Ovary (tissue), 7 donors: ENCODE measurements at regions not wholly inside any gene's neighbourhood (a gene's known extent, or its start where the extent isn't known, plus 50 kb on each side); places are given as distances from the start of the nearest gene placed in this dataset.

Experiments used
- DNase-seq, 5 donors: peaks; one replicate each; pipeline ENCODE4 v3.0.0-alpha.2; 2019 to 2020
- H3K27ac ChIP-seq, 2 donors: fragments of 200-600 bp; one replicate each; pipeline versions ENCODE4 v1.5.1 to v1.8.0; 2019 to 2022
- H3K27me3 ChIP-seq: fragments of 200-600 bp; one replicate; pipeline ENCODE4 v1.8.0; 2022
- H3K36me3 ChIP-seq: fragments of 200-600 bp; sonication (generic); one replicate; pipeline ENCODE4 v1.5.1; 2019
- H3K4me1 ChIP-seq: one replicate; pipeline ENCODE4 v1.8.1; 2013; ENCODE audit warnings: mild to moderate bottlenecking, moderate library complexity; ENCODE audit not compliant: insufficient read depth
- H3K4me3 ChIP-seq: fragments of 200-600 bp; sonication (generic); one replicate; pipeline ENCODE4 v1.5.1; 2017
- H3K9me3 ChIP-seq, 2 donors: fragments of 200-600 bp in 1 of 2; sonication (generic) in 1 of 2; one replicate each; pipeline versions ENCODE4 v1.5.1 to v1.8.1; 2013 to 2019; ENCODE audit warnings: mild to moderate bottlenecking in 1 of 2, moderate library complexity in 1 of 2
- EP300 ChIP-seq: sonication (generic); formaldehyde crosslinking; IDR thresholded peaks from one replicate; pipeline ENCODE4 v1.6.1; 2017; ENCODE audit warnings: antibody characterized with exemption
- POLR2A ChIP-seq: fragments of 450-650 bp; IDR thresholded peaks from one replicate; pipeline ENCODE4 v1.6.1; 2017; ENCODE audit warnings: antibody characterized with exemption, mild to moderate bottlenecking, moderate library complexity
- WGBS, 3 donors: extraction: QIAGEN DNeasy Blood & Tissue Kit in 1 of 3; methylation state at CpG; one replicate each; pipeline versions ENCODE4 v1.1.5 to v1.1.7; 2013 to 2017; 5-methylcytosine and 5-hydroxymethylcytosine counted together
- intact Hi-C, 4 donors: fragments of 100-400 bp; cut with DNase I; formaldehyde crosslinking; loops; one replicate each; pipeline versions ENCODE4 v1.11.0 to v1.15.1; 2022 to 2023
- TF ChIP-seq, protein P1 (sequence below), 3 donors: fragments of 450-650 bp in 2 of 3; fragments of 200-600 bp in 1 of 3; IDR thresholded peaks; one replicate each; pipeline versions ENCODE4 v1.5.1 to v1.8.0; 2016 to 2022; ENCODE audit warnings: antibody characterized with exemption in 3 of 3, mild to moderate bottlenecking in 1 of 3
- donor health status: DM: no; HTN: no; CAD: no; lungs with moderate emphysema.
- donor health status: DM: no; HTN: no; CAD: no.
- donor health status: Bipolar disorder and iron deficiency.
- donor health status: DM: no; HTN: no; CAD: no.
- donor health status: DM: yes; HTN: yes; CAD: no.

DNA sequence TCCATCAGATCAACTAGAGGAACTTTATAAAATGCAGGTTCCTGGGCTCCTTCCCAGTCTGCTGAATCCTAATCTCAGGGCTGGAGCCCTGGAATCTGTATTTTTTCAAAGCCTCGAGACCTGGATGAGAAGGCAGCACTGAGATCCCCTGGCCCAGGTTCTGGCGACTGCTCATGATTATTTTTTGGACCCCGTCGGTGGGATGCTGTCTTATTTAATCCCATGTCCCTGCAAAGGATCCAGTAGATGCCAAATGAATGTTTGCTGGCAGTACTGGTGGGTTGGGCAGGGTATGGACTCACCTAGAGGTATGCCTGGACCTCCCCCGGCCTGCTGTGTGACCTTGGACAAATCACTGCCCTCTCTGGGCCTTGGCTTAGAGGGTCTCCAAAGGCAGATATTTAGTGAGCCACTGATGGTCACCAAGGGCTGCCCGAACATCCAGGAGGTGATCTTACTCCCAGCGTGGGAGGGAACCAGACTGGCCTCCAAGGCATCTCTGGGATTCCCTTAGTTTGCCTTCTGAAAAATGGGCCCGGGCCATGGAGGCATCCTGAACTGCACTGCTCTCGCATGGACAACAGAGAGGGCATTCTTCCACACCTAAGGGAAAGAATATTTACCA is 91.6 kb upstream of the RUNX3 start:
- WGBS, 3 donors = 78 to 81% (median 80%) methylated on average over 9 of the region's 9 CpGs
- Histone ChIP-seq H3K9me3 (no peaks in the 10 kb centered on the region), H3K4me3 (no peak overlapping the region), H3K27me3 (no peaks in the 10 kb centered on the region), H3K27ac (no peak overlapping the region), H3K36me3 (no peaks in the 10 kb centered on the region), H3K4me1 (no peaks in the 10 kb centered on the region)
- DNase-seq = no peak
- intact Hi-C loops = no loop called here
- TF ChIP-seq POLR2A (no peak), EP300 (no peak)
- TF ChIP-seq, protein P1, sequence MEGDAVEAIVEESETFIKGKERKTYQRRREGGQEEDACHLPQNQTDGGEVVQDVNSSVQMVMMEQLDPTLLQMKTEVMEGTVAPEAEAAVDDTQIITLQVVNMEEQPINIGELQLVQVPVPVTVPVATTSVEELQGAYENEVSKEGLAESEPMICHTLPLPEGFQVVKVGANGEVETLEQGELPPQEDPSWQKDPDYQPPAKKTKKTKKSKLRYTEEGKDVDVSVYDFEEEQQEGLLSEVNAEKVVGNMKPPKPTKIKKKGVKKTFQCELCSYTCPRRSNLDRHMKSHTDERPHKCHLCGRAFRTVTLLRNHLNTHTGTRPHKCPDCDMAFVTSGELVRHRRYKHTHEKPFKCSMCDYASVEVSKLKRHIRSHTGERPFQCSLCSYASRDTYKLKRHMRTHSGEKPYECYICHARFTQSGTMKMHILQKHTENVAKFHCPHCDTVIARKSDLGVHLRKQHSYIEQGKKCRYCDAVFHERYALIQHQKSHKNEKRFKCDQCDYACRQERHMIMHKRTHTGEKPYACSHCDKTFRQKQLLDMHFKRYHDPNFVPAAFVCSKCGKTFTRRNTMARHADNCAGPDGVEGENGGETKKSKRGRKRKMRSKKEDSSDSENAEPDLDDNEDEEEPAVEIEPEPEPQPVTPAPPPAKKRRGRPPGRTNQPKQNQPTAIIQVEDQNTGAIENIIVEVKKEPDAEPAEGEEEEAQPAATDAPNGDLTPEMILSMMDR (IDR thresholded peaks at IDR 0.05) = no peak

DNA sequence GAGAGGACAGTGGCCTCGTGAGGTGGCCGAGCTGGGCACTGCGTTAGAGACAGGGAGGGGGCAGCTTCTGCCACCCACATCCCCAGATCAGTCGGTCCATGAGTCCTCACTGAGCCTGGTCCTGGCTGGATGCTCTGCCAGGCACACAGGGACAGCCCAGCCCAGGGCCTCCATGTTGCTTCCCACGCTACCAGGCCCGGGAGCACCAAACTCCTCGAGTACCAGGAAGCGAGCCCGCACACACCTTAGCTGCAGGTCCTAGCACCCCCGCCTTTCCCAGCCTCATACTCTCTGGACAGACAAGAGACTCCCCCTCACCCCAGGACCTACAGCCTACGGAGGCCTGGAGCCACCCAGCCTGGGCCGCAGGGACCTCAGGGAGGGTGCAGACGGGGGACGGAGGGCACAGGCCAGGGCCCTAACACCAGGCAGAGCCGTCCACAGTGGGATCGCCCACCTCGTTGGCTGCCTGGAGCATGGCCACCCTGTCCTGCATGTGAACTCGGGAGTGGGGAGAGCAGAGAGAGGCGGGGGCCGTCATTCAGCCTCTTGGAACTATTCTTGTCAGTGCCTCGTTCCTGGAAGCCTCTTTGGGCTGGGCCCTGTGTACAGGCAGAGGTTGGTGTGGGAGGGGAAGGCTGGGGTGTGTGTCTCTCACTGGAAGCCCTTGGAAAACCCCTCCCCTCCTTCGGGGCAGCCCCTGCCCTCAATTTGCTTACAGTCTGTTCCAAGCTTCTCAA is 90.9 kb upstream of the RUNX3 start:
- 75 to 79% (median 76%) methylated on average over 21 to 22 of the region's 22 CpGs for WGBS, 3 donors
- intact Hi-C loops = no loop called here
- no peaks in the 10 kb centered on the region for H3K4me1 ChIP-seq
- no peaks in the 10 kb centered on the region for H3K27me3 ChIP-seq
- TF ChIP-seq, protein P1 (IDR thresholded peaks at IDR 0.05) = no peak
- TF ChIP-seq POLR2A (no peak), EP300 (no peak)
- H3K9me3 ChIP-seq = no peaks in the 10 kb centered on the region
- H3K4me3 ChIP-seq = no peak overlapping the region
- no peaks in the 10 kb centered on the region for H3K36me3 ChIP-seq
- DNase-seq = no peak
- no peak overlapping the region for H3K27ac ChIP-seq

DNA sequence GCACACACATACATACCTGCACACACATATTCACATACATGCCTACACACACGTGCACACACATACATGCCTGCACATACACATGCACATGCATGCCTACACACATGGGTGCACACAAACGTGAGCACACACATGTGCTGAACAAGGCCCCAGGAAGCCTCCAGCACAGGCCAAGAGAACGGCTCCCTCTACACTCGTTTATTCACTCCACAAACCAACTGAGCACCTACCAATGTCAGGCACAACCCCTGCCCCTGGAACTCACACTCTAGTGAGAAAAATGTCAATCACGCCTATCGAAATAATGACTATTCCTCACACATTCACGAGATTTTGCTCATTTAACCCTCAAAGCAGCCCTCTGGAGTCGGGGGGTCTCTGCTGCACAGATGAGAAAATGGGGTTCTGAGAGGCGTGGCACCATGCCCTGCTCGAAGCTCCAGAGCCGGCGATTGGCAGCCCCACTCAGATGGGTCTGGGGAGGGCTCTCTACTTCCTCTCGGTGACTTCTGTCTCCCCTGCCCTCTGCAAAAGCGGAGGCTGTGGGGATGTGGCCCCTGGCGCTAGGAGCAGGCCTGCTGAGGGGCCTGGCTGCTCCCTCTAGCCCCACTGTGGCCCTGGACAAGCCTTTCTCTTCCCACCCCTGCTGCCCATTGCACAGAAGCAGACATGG is 90.2 kb upstream of the RUNX3 start:
- intact Hi-C loops = no loop called here
- Histone ChIP-seq H3K27ac (no peak overlapping the region), H3K36me3 (no peaks in the 10 kb centered on the region), H3K9me3 (no peaks in the 10 kb centered on the region), H3K27me3 (no peaks in the 10 kb centered on the region), H3K4me1 (no peaks in the 10 kb centered on the region), H3K4me3 (no peak overlapping the region)
- 76 to 79% (median 77%) methylated on average over 15 of the region's 15 CpGs for WGBS, 3 donors
- no peak for TF ChIP-seq EP300
- TF ChIP-seq POLR2A = no peak
- TF ChIP-seq, protein P1 (IDR thresholded peaks at IDR 0.05) = no peak
- no peak for DNase-seq

DNA sequence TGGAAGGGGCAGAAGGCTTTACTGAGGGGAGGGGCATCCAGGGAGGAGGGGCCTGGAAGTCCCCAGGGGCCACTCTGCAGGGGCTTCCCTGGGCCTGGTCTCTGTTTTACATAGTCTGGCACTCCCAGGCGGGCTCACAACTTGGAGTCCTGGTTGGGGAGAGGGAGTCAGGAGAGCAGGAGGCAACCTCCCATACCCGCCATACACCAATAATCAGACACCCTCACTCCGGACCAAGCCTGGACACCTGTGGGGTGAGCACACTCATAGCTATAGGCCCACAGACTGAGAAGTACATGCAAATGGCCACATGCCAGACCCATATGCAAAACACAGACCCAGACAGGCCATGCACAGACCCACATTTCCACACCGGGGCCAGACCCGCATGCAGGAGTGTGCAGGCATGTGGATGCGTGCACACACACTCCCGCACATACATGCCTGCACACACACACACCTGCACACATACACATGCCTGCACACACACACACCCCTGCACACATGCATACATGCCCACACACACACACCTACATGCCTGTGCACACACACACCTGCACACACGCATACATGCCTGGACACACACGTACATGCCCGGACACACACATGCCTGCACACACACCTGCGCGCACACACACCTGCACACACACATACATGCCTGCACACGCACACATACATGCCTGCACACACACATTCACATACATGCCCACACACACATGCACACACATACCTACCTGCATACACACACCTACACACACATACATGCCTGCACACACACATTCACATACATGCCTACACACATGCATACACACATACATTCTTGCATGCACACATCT is 89.5 kb upstream of the RUNX3 start:
- WGBS, 3 donors = 87 to 91% (median 88%) methylated on average over 13 of the region's 13 CpGs
- no peak for DNase-seq
- intact Hi-C loops = no loop called here
- no peaks in the 10 kb centered on the region for H3K27me3 ChIP-seq
- H3K4me3 ChIP-seq = no peak overlapping the region
- no peak overlapping the region for H3K27ac ChIP-seq
- no peaks in the 10 kb centered on the region for H3K36me3 ChIP-seq
- H3K4me1 ChIP-seq = no peaks in the 10 kb centered on the region
- TF ChIP-seq, protein P1 (IDR thresholded peaks at IDR 0.05) = no peak
- H3K9me3 ChIP-seq = no peaks in the 10 kb centered on the region
